HG02870 (cell line): ENCODE measurements at regions not wholly inside any gene's neighbourhood (a gene's known extent, or its start where the extent isn't known, plus 50 kb on each side); places are given as distances from the start of the nearest gene placed in this dataset.

Experiments used
- ATAC-seq: cut with Tn5 transposase; IDR thresholded peaks from one replicate; pipeline ENCODE4 v1.9.1; 2021; ENCODE audit warnings: mild to moderate bottlenecking, moderate library complexity; ENCODE audit not compliant: unreplicated experiment

- ATAC-seq: no peak
Observed at GRCh38 chr13:109897988-109898624, 111.7 kb upstream of the IRS2 start.

GRCh38 chr13:109892101-109892500, 105.7 kb upstream of the IRS2 start:
- ATAC-seq: no peak

- ATAC-seq: no peak
Observed at GRCh38 chr13:109885235-109885634, 98.9 kb upstream of the IRS2 start.

- no peak for ATAC-seq
Observed at GRCh38 chr13:109884462-109884861, 98.1 kb upstream of the IRS2 start.

GRCh38 chr13:109883181-109884180, 97.1 kb upstream of the IRS2 start:
- ATAC-seq: no peak

GRCh38 chr13:109881961-109882558, 95.7 kb upstream of the IRS2 start:
- ATAC-seq: no peak

GRCh38 chr13:109881347-109881725, 95.0 kb upstream of the IRS2 start:
- no peak for ATAC-seq

GRCh38 chr13:109880371-109881346, 94.3 kb upstream of the IRS2 start:
- no peak for ATAC-seq

GRCh38 chr13:109879338-109879737, 93.0 kb upstream of the IRS2 start:
- ATAC-seq: no peak

- ATAC-seq: no peak
Observed at GRCh38 chr13:109877809-109878208, 91.4 kb upstream of the IRS2 start.

- no peak for ATAC-seq
Observed at GRCh38 chr13:109875746-109876145, 89.4 kb upstream of the IRS2 start.

GRCh38 chr13:109874484-109875454, 88.4 kb upstream of the IRS2 start:
- ATAC-seq: no peak

- no peak for ATAC-seq
Observed at GRCh38 chr13:109873351-109874123, 87.2 kb upstream of the IRS2 start.

- no peak for ATAC-seq
Observed at GRCh38 chr13:109872864-109873263, 86.5 kb upstream of the IRS2 start.

- no peak for ATAC-seq
Observed at GRCh38 chr13:109870696-109871370, 84.5 kb upstream of the IRS2 start.

GRCh38 chr13:109870274-109870673, 83.9 kb upstream of the IRS2 start:
- no peak for ATAC-seq

- no peak for ATAC-seq
Observed at GRCh38 chr13:109869312-109870237, 83.2 kb upstream of the IRS2 start.
